ENCODE measurements at regions not wholly inside any gene's neighbourhood (a gene's known extent, or its start where the extent isn't known, plus 50 kb on each side); places are given as distances from the start of the nearest gene placed in this dataset.

DNA sequence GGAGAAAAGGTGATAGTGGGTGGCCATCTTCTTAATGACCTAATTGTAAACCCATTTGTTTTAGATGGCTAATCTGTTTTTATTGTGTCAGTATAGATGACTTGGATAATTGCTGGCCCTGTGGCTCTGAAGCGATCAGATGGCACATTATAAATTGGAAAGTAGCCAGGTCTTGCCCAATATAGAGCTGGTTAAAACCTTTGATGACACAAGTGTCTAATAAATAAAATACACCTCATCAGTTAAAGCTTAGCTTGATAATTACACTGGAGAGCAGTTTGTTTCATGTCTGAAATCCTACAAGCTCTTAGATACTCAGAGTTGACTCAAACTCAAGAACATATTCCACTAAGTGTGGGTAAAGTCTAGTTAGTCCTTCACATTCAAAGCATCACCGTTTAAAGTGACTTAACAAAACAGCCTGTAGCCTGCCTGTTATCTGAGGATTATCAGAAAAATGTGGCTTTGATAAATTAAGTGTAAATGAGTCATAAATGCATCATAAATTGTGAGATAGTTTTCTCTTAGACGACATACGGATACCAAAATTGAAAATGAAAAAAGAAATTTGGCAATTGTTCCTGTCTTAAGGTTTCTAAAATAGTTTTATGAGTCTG, 280.9 kb downstream of the LRIG3 start:
- H3K4me1 Mint-ChIP-seq = no peaks in the 10 kb centered on the region
- Histone ChIP-seq H3K9me3 (ENCODE audit: control insufficient read depth in 1 of 2, low read length in 2 of 2) (no peaks in the 10 kb centered on the region), H3K4me1 (ENCODE audit: insufficient read depth, low read length) (no peaks in the 10 kb centered on the region), H3K36me3 (ENCODE audit: insufficient read depth, low read length) (no peaks in the 10 kb centered on the region), H3K27me3 (ENCODE audit: insufficient read depth, low read length) (no peaks in the 10 kb centered on the region), H3K4me3 (ENCODE audit: low read length in 2 of 2) (no peak overlapping the region), H3K27ac (ENCODE audit: low read depth, low read length) (no peak overlapping the region)
- intact Hi-C loops (cut with micrococcal nuclease) = no loop called here
- H3K4me3 Mint-ChIP-seq = no peak overlapping the region
- POLR2A ChIA-PET (ENCODE audit: partially characterized antibody) = no interaction called here
- peaks cover 0 to 2% (median 0%) of the 10 kb centered on the region in 8 donors for H3K9me3 Mint-ChIP-seq
- no peaks in the 10 kb centered on the region for H3K36me3 Mint-ChIP-seq
- no peak overlapping the region for H3K27ac Mint-ChIP-seq
- DNase-seq = no peak
- no peaks in the 10 kb centered on the region for H3K27me3 Mint-ChIP-seq
- CTCF ChIA-PET (ENCODE audit: partially characterized antibody) = no interaction called here

DNA sequence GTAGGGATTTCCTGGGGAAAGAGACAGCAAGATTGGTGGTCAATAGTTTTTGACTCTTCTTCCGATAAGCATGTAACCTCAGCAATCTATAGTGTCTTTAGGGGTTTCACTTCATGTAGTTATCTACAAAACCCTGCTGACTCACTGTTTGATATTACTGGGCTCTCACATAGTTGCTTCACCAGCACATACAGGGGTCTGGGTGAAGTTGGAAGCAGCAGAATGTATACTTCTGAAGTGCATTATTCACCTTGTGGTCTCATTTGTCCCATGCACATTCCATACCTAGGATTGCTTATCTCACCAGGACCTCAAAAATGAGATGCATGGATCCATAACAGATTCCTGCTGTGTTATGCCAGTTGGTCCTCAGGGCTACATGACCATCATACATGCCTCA, 280.0 kb downstream of the LRIG3 start:
- intact Hi-C loops (cut with micrococcal nuclease) = no loop called here
- Histone ChIP-seq H3K9me3 (ENCODE audit: control insufficient read depth in 1 of 2, low read length in 2 of 2) (no peaks in the 10 kb centered on the region), H3K4me1 (ENCODE audit: insufficient read depth, low read length) (no peaks in the 10 kb centered on the region), H3K36me3 (ENCODE audit: insufficient read depth, low read length) (no peaks in the 10 kb centered on the region), H3K27me3 (ENCODE audit: insufficient read depth, low read length) (no peaks in the 10 kb centered on the region), H3K27ac (ENCODE audit: low read depth, low read length) (no peak overlapping the region), H3K4me3 (ENCODE audit: low read length in 2 of 2) (no peak overlapping the region)
- ChIA-PET CTCF (ENCODE audit: partially characterized antibody) (no interaction called here), POLR2A (ENCODE audit: partially characterized antibody) (no interaction called here)
- Mint-ChIP-seq H3K4me3 (no peak overlapping the region), H3K36me3 (no peaks in the 10 kb centered on the region), H3K27ac (no peak overlapping the region), H3K4me1 (no peaks in the 10 kb centered on the region), H3K27me3 (no peaks in the 10 kb centered on the region), H3K9me3 (peaks cover 0 to 2% (median 0%) of the 10 kb centered on the region in 8 donors)
- no peak for DNase-seq

DNA sequence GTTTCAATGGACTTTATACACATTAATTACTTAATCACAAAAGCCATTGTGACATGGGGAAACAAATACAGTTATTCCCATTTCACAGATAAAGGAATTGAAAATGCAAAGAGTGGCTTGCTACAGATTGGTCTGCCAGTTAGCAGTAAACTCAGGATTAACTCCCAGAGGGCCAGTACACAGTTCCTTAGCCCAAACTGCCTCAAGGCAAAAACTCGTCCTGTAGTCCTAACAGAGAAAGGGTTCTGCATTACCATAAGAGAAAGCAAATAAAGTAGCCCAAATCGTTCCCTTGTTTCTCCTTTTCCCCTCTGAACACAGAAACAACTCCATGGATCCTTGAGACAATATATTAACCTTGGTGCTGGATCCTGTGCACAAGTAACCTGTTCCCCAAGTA, 274.4 kb downstream of the LRIG3 start:
- no peaks in the 10 kb centered on the region for H3K36me3 ChIP-seq (ENCODE audit: insufficient read depth, low read length)
- H3K4me3 ChIP-seq (ENCODE audit: low read length in 2 of 2) = no peak overlapping the region
- Mint-ChIP-seq H3K4me1 (no peaks in the 10 kb centered on the region), H3K36me3 (no peaks in the 10 kb centered on the region), H3K27ac (no peak overlapping the region), H3K9me3 (no peaks in the 10 kb centered on the region), H3K27me3 (peaks cover 0 to 1% of the 10 kb centered on the region in 2 donors), H3K4me3 (no peak overlapping the region)
- H3K4me1 ChIP-seq (ENCODE audit: insufficient read depth, low read length) = no peaks in the 10 kb centered on the region
- CTCF ChIA-PET (ENCODE audit: partially characterized antibody) = interaction anchor here (0.6 kb wide), 1 partner anchor 42 kb away, joined by 3 read pairs; no protein-coding TSS in a partner anchor
- no peaks in the 10 kb centered on the region for H3K27me3 ChIP-seq (ENCODE audit: insufficient read depth, low read length)
- DNase-seq = no peak
- intact Hi-C loops (cut with micrococcal nuclease) = no loop called here
- POLR2A ChIA-PET (ENCODE audit: partially characterized antibody) = no interaction called here
- no peak overlapping the region for H3K27ac ChIP-seq (ENCODE audit: low read depth, low read length)
- H3K9me3 ChIP-seq (ENCODE audit: control insufficient read depth in 1 of 2, low read length in 2 of 2) = no peaks in the 10 kb centered on the region

DNA sequence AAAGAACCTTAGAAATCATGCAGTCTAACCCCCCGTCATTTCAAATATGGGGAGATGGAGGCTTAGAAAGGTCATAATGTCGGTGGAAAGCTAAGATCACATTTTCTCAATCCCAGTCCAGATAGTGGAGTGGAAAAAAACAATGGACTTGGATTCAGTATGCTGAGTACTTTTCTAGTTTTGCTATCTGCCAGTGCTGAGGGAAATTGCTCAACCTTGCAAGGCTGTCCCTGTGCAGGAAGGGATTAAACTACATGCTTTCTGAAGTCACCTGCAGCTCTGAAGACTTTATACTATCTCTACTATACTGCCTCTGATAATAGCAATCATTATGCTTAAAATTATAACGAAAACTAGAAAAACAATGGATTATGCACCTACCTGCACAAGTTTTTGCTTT, 272.8 kb downstream of the LRIG3 start:
- Mint-ChIP-seq H3K36me3 (no peaks in the 10 kb centered on the region), H3K9me3 (peaks cover 0 to 3% (median 0%) of the 10 kb centered on the region in 8 donors), H3K4me1 (no peaks in the 10 kb centered on the region), H3K27ac (no peak overlapping the region), H3K4me3 (no peak overlapping the region), H3K27me3 (peaks cover 0 to 1% of the 10 kb centered on the region in 2 donors)
- POLR2A ChIA-PET (ENCODE audit: partially characterized antibody) = no interaction called here
- intact Hi-C loops (cut with micrococcal nuclease) = no loop called here
- H3K4me1 ChIP-seq (ENCODE audit: insufficient read depth, low read length) = no peaks in the 10 kb centered on the region
- no peak overlapping the region for H3K27ac ChIP-seq (ENCODE audit: low read depth, low read length)
- no peaks in the 10 kb centered on the region for H3K9me3 ChIP-seq (ENCODE audit: control insufficient read depth in 1 of 2, low read length in 2 of 2)
- CTCF ChIA-PET (ENCODE audit: partially characterized antibody) = no interaction called here
- no peak for DNase-seq
- no peaks in the 10 kb centered on the region for H3K36me3 ChIP-seq (ENCODE audit: insufficient read depth, low read length)
- H3K27me3 ChIP-seq (ENCODE audit: insufficient read depth, low read length) = no peaks in the 10 kb centered on the region
- no peak overlapping the region for H3K4me3 ChIP-seq (ENCODE audit: low read length in 2 of 2)

GRCh38 chr12:58648176-58648575, 272.1 kb downstream of the LRIG3 start:
- Histone ChIP-seq H3K4me1 (ENCODE audit: insufficient read depth, low read length) (no peaks in the 10 kb centered on the region), H3K36me3 (ENCODE audit: insufficient read depth, low read length) (no peaks in the 10 kb centered on the region), H3K27ac (ENCODE audit: low read depth, low read length) (no peak overlapping the region), H3K27me3 (ENCODE audit: insufficient read depth, low read length) (no peaks in the 10 kb centered on the region), H3K9me3 (ENCODE audit: control insufficient read depth in 1 of 2, low read length in 2 of 2) (no peaks in the 10 kb centered on the region), H3K4me3 (ENCODE audit: low read length in 2 of 2) (no peak overlapping the region)
- H3K27me3 Mint-ChIP-seq = peaks cover 0 to 1% of the 10 kb centered on the region in 2 donors
- no peak overlapping the region for H3K27ac Mint-ChIP-seq
- H3K36me3 Mint-ChIP-seq = no peaks in the 10 kb centered on the region
- CTCF ChIA-PET (ENCODE audit: partially characterized antibody) = no interaction called here
- POLR2A ChIA-PET (ENCODE audit: partially characterized antibody) = no interaction called here
- no peaks in the 10 kb centered on the region for H3K4me1 Mint-ChIP-seq
- intact Hi-C loops (cut with micrococcal nuclease) = no loop called here
- H3K9me3 Mint-ChIP-seq = peaks cover 0 to 7% (median 0%) of the 10 kb centered on the region in 8 donors
- no peak for DNase-seq
- H3K4me3 Mint-ChIP-seq = no peak overlapping the region

- POLR2A ChIA-PET (ENCODE audit: partially characterized antibody) = no interaction called here
- Histone ChIP-seq H3K36me3 (ENCODE audit: insufficient read depth, low read length) (no peaks in the 10 kb centered on the region), H3K27me3 (ENCODE audit: insufficient read depth, low read length) (no peaks in the 10 kb centered on the region), H3K9me3 (ENCODE audit: control insufficient read depth in 1 of 2, low read length in 2 of 2) (no peaks in the 10 kb centered on the region), H3K4me1 (ENCODE audit: insufficient read depth, low read length) (no peaks in the 10 kb centered on the region), H3K4me3 (ENCODE audit: low read length in 2 of 2) (no peak overlapping the region), H3K27ac (ENCODE audit: low read depth, low read length) (no peak overlapping the region)
- H3K27ac Mint-ChIP-seq = no peak overlapping the region
- CTCF ChIA-PET (ENCODE audit: partially characterized antibody) = no interaction called here
- peaks cover 0 to 12% (median under 1%) of the 10 kb centered on the region in 8 donors for H3K9me3 Mint-ChIP-seq
- intact Hi-C loops (cut with micrococcal nuclease) = no loop called here
- no peak overlapping the region for H3K4me3 Mint-ChIP-seq
- peaks cover 0 to 1% of the 10 kb centered on the region in 2 donors for H3K27me3 Mint-ChIP-seq
- no peaks in the 10 kb centered on the region for H3K4me1 Mint-ChIP-seq
- DNase-seq = no peak
- no peaks in the 10 kb centered on the region for H3K36me3 Mint-ChIP-seq
Measured at GRCh38 chr12:58651850-58652249, 268.5 kb downstream of the LRIG3 start.

DNA sequence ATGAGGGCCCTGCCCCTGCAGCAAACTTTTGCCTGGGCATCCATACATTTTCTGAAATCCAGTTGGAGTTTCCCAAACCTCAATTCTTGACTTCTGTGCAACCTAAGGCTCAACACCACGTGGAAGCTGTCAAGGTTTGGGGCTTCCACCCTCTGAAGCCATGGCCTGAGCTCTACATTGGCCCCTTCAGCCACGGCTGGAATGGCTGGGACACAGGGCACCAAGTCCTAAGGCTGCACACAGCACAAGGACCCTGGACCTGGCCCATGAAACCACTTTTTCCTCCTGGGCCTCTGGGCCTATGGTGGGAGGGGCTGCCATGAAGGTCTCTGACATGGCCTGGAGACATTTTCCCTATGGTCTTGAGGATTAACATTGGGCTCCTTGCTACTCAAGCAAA, 266.3 kb downstream of the LRIG3 start:
- H3K4me1 ChIP-seq (ENCODE audit: insufficient read depth, low read length) = no peaks in the 10 kb centered on the region
- no peaks in the 10 kb centered on the region for H3K36me3 ChIP-seq (ENCODE audit: insufficient read depth, low read length)
- ChIA-PET POLR2A (ENCODE audit: partially characterized antibody) (no interaction called here), CTCF (ENCODE audit: partially characterized antibody) (no interaction called here)
- no peak overlapping the region for H3K27ac ChIP-seq (ENCODE audit: low read depth, low read length)
- no peak overlapping the region for H3K4me3 ChIP-seq (ENCODE audit: low read length in 2 of 2)
- DNase-seq = no peak
- Mint-ChIP-seq H3K27ac (no peak overlapping the region), H3K9me3 (peaks cover 0 to 12% (median under 1%) of the 10 kb centered on the region in 8 donors), H3K4me3 (no peak overlapping the region), H3K36me3 (no peaks in the 10 kb centered on the region), H3K4me1 (no peaks in the 10 kb centered on the region), H3K27me3 (no peaks in the 10 kb centered on the region)
- intact Hi-C loops (cut with micrococcal nuclease) = no loop called here
- H3K27me3 ChIP-seq (ENCODE audit: insufficient read depth, low read length) = no peaks in the 10 kb centered on the region
- H3K9me3 ChIP-seq (ENCODE audit: control insufficient read depth in 1 of 2, low read length in 2 of 2) = no peaks in the 10 kb centered on the region

DNA sequence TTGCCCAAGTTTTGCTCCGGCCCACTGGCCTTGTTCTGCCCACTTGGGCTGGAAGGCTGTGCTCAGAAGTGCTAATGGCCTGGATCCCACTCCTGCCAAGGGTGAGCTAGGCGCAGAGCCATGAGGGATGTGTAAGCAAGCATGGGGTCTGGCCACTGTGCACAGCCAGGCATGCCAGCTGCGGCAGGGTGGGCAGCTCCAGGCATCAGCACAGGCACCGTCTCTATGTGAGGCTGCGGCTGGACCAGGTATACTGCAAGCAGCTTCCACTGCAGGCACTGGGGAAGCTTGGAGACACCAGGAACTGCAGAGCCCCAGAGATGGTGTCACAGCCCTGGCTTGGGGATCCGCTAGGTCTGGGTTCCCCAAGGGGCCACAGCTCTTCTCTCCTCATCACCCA, 264.9 kb downstream of the LRIG3 start:
- Histone ChIP-seq H3K9me3 (ENCODE audit: control insufficient read depth in 1 of 2, low read length in 2 of 2) (no peaks in the 10 kb centered on the region), H3K4me1 (ENCODE audit: insufficient read depth, low read length) (no peaks in the 10 kb centered on the region), H3K36me3 (ENCODE audit: insufficient read depth, low read length) (no peaks in the 10 kb centered on the region), H3K27ac (ENCODE audit: low read depth, low read length) (no peak overlapping the region), H3K27me3 (ENCODE audit: insufficient read depth, low read length) (no peaks in the 10 kb centered on the region), H3K4me3 (ENCODE audit: low read length in 2 of 2) (no peak overlapping the region)
- Mint-ChIP-seq H3K4me1 (no peaks in the 10 kb centered on the region), H3K27ac (no peak overlapping the region), H3K9me3 (peaks cover 0 to 12% (median under 1%) of the 10 kb centered on the region in 8 donors), H3K27me3 (no peaks in the 10 kb centered on the region), H3K36me3 (no peaks in the 10 kb centered on the region), H3K4me3 (no peak overlapping the region)
- CTCF ChIA-PET (ENCODE audit: partially characterized antibody) = no interaction called here
- intact Hi-C loops (cut with micrococcal nuclease) = no loop called here
- POLR2A ChIA-PET (ENCODE audit: partially characterized antibody) = no interaction called here
- no peak for DNase-seq

All from CD4-positive, alpha-beta memory T cell (primary cell).